ENCODE measurements at regions not wholly inside any gene's neighbourhood (a gene's known extent, or its start where the extent isn't known, plus 50 kb on each side); places are given as distances from the start of the nearest gene placed in this dataset.
A peak's percentile ranks its signal among the peaks of the same experiment; 100 is the strongest.

DNA sequence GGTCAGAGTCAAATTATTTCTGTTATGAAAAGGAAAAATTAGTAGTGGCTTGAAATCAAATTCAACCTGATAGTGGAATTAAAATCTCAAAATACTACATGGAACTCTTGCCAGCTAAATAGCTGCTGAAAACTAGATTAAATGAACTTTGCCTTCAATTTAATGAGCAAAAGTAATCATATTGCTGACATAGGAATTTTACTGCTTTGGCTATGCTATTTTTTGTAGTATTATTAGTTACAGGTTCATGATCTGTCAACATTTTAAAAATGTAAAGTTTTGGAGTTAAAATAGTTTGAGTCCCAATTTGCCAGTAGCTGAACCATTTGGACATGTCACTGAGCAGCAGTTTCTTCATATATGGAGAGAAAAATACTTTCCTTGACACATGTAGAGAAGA, 81.4 kb downstream of the RERGL start:
- TF ChIP-seq, protein P1, sequence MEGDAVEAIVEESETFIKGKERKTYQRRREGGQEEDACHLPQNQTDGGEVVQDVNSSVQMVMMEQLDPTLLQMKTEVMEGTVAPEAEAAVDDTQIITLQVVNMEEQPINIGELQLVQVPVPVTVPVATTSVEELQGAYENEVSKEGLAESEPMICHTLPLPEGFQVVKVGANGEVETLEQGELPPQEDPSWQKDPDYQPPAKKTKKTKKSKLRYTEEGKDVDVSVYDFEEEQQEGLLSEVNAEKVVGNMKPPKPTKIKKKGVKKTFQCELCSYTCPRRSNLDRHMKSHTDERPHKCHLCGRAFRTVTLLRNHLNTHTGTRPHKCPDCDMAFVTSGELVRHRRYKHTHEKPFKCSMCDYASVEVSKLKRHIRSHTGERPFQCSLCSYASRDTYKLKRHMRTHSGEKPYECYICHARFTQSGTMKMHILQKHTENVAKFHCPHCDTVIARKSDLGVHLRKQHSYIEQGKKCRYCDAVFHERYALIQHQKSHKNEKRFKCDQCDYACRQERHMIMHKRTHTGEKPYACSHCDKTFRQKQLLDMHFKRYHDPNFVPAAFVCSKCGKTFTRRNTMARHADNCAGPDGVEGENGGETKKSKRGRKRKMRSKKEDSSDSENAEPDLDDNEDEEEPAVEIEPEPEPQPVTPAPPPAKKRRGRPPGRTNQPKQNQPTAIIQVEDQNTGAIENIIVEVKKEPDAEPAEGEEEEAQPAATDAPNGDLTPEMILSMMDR (conservative IDR thresholded peaks at IDR 0.05; ENCODE audit: low read depth, low read length): no peak
- no peak overlapping the region for H3K9ac ChIP-seq
- H3K4me3 ChIP-seq (IDR thresholded peaks at IDR 0.05; ENCODE audit: insufficient read depth, low read depth, low read length): no peak overlapping the region
- H3K27me3 ChIP-seq (ENCODE audit: insufficient read depth, low read depth): no peaks in the 10 kb centered on the region
- no peaks in the 10 kb centered on the region for H3K79me2 ChIP-seq (ENCODE audit: insufficient read depth, low read depth)
- H4K20me1 ChIP-seq (ENCODE audit: insufficient read depth): no peaks in the 10 kb centered on the region
- no peak overlapping the region for H2AFZ ChIP-seq (ENCODE audit: low read depth)
- no peaks in the 10 kb centered on the region for H3K36me3 ChIP-seq (ENCODE audit: insufficient read depth)
- no peak overlapping the region for H3K4me2 ChIP-seq
- no peaks in the 10 kb centered on the region for H3K4me1 ChIP-seq (ENCODE audit: low read depth, poor library complexity, severe bottlenecking)
- no peak overlapping the region for H3K27ac ChIP-seq

DNA sequence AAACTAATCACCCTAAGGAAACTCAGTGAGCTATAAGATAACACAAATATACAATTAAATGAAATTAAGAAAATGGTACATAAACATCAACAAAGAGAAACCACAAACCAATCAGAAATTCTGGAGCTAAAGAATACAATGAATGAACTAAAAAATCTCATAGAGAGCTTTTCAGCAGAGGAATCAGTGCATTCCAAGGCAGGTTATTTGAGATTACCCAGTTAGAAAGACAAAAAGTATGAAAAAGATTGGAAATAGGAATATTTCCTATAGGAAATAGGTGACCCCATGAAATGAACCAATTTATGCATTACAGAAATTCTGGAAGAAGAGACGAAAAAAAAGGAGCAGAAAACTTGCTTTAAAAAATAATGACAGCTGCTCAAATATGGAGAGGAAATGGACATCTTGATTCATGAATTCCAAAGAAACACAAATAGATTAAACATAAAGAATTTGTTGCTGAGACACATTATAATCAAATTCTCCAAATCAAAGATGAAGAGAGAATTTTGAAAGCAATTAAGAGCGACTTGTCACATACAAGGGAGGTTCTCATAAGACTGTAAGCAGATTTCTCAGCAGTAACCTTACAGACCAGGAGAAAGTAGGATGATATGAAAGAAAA, 90.7 kb downstream of the RERGL start:
- H3K4me3 ChIP-seq (IDR thresholded peaks at IDR 0.05; ENCODE audit: insufficient read depth, low read depth, low read length): no peak overlapping the region
- H3K9ac ChIP-seq: no peak overlapping the region
- H3K79me2 ChIP-seq (ENCODE audit: insufficient read depth, low read depth): no peaks in the 10 kb centered on the region
- H3K27ac ChIP-seq: no peak overlapping the region
- no peaks in the 10 kb centered on the region for H3K27me3 ChIP-seq (ENCODE audit: insufficient read depth, low read depth)
- TF ChIP-seq, protein P1 (conservative IDR thresholded peaks at IDR 0.05; ENCODE audit: low read depth, low read length): no peak
- H3K36me3 ChIP-seq (ENCODE audit: insufficient read depth): no peaks in the 10 kb centered on the region
- no peaks in the 10 kb centered on the region for H3K4me1 ChIP-seq (ENCODE audit: low read depth, poor library complexity, severe bottlenecking)
- no peaks in the 10 kb centered on the region for H4K20me1 ChIP-seq (ENCODE audit: insufficient read depth)
- H3K4me2 ChIP-seq: no peak overlapping the region
- H2AFZ ChIP-seq (ENCODE audit: low read depth): no peak overlapping the region

DNA sequence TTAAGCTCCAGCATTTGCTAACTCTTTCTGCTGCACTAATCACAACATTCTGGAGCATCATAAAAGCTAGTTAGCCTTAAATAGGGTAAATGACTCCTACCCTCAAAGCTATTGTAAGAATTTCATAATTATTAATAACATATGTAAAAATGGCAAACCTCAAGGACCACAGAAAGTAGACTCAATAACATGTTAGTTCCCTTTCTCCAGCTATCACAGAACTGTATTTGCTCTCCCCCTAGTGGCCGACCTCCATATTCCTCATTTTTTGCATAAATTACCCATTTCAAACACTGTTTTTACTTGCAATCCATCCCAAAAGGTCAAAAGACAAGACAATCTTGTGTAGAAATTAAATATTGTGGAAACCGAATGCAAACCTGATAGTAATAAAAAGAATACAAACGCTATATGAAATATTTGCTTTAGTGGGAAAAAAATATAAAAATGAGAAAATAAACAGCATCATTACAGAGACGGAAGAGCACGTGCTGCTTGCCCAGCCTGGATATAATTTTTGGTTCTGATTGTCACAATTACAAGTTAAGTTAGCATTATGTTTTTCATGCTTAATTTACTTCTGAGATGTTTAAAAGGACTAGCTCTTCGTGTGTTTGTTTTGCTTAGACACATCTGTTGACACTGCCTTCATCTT, 97.9 kb downstream of the RERGL start:
- Histone ChIP-seq H3K79me2 (ENCODE audit: insufficient read depth, low read depth) (no peaks in the 10 kb centered on the region), H4K20me1 (ENCODE audit: insufficient read depth) (no peaks in the 10 kb centered on the region), H3K4me2 (no peak overlapping the region), H3K27me3 (ENCODE audit: insufficient read depth, low read depth) (no peaks in the 10 kb centered on the region), H3K27ac (no peak overlapping the region), H3K36me3 (ENCODE audit: insufficient read depth) (no peaks in the 10 kb centered on the region), H3K4me1 (ENCODE audit: low read depth, poor library complexity, severe bottlenecking) (no peaks in the 10 kb centered on the region), H2AFZ (ENCODE audit: low read depth) (no peak overlapping the region), H3K4me3 (IDR thresholded peaks at IDR 0.05; ENCODE audit: insufficient read depth, low read depth, low read length) (no peak overlapping the region), H3K9ac (no peak overlapping the region)
- TF ChIP-seq, protein P1 (conservative IDR thresholded peaks at IDR 0.05; ENCODE audit: low read depth, low read length): peak; percentile 71

DNA sequence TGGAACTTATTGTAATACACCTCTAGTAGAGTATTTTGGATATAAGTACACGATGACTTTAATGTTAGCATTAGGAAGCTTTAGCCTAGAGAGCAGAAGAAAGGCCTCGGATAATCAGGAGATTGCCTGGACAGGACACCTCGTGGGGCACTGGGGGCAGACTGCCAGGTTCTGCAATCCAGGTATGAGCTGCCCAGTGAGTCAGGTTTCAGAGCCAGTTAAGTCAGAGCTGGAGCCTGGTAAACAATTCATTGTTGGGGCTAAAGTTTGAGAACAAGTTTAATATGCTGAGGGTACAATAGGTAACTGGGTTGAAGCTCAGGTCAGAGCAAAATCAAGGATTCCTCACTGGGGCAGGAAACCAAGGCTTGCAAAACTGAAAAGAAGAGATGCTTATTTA, 107.4 kb downstream of the RERGL start:
- no peaks in the 10 kb centered on the region for H3K27me3 ChIP-seq (ENCODE audit: insufficient read depth, low read depth)
- H3K4me3 ChIP-seq (IDR thresholded peaks at IDR 0.05; ENCODE audit: insufficient read depth, low read depth, low read length): no peak overlapping the region
- H4K20me1 ChIP-seq (ENCODE audit: insufficient read depth): no peaks in the 10 kb centered on the region
- TF ChIP-seq, protein P1 (conservative IDR thresholded peaks at IDR 0.05; ENCODE audit: low read depth, low read length): no peak
- H3K4me2 ChIP-seq: no peak overlapping the region
- H2AFZ ChIP-seq (ENCODE audit: low read depth): no peak overlapping the region
- H3K9ac ChIP-seq: no peak overlapping the region
- H3K27ac ChIP-seq: no peak overlapping the region
- no peaks in the 10 kb centered on the region for H3K79me2 ChIP-seq (ENCODE audit: insufficient read depth, low read depth)
- no peaks in the 10 kb centered on the region for H3K4me1 ChIP-seq (ENCODE audit: low read depth, poor library complexity, severe bottlenecking)
- no peaks in the 10 kb centered on the region for H3K36me3 ChIP-seq (ENCODE audit: insufficient read depth)

Measured in KMS-11 (cell line).